ENCODE measurements at regions not wholly inside any gene's neighbourhood (a gene's known extent, or its start where the extent isn't known, plus 50 kb on each side); places are given as distances from the start of the nearest gene placed in this dataset.

DNA sequence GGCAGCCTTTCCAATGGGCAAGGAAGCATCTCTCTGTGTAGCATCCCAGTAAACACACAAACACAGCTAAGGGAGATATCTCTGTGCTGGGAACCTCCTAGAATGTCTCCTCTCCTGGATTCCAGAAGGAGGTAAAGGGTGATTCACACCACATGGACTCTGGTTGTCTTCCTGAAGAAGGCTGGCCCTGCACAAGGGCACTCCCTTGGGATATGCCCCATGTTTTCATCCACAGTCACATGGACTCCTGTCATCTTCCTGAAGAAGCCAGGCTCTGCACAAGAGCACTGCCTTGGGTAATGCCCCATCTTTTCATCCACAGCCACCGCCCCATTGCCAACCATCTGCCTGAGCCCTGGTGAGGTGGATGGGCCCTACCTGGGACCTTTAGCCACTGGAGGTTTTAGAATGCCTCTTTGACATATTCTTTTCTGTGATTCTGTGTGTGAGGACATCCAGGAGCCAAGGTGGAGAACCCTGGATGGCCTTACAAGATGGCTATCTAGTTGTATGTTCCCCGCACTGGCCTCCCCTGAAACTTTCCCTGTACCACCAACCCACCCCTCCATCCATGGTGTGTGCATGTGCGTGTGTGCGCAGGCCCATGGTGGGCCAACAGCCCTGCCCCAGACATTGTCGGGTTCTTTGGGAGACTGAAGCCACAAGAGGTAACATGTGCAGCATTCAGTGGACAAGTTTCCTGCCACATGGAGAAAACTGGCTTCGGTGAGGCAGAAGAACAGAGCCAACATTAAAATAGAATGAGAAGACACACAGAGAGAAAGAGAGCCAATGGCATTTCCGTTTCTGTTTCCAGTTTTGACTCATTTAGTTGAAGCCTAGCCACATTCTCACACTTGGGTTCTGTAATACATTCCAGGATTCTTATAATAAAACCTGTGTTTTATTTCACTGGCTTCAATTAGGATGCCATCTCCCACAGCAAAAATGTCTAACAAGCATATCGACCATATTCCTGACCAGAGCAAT, 110.2 kb upstream of the CST7 start:
- H3K27me3 ChIP-seq (ENCODE audit: insufficient read depth, low read length, poor library complexity, severe bottlenecking): no peaks in the 10 kb centered on the region
- no peaks in the 10 kb centered on the region for H3K36me3 ChIP-seq (ENCODE audit: insufficient read depth, low read length)
- H3F3A ChIP-seq (ENCODE audit: low read depth): no peaks in the 10 kb centered on the region
- H3K4me3 ChIP-seq (ENCODE audit: low read length, poor library complexity, severe bottlenecking): no peak overlapping the region
- H3K4me1 ChIP-seq (ENCODE audit: insufficient read depth, low read length, poor library complexity, severe bottlenecking): no peaks in the 10 kb centered on the region
- no peak overlapping the region for H2AFZ ChIP-seq (ENCODE audit: low read length)
- no peaks in the 10 kb centered on the region for H3K9me2 ChIP-seq (replicated peaks; ENCODE audit: low read depth, low read length)
- H3K79me2 ChIP-seq (ENCODE audit: insufficient read depth, low read length): no peaks in the 10 kb centered on the region
- no peaks in the 10 kb centered on the region for H4K20me1 ChIP-seq (ENCODE audit: insufficient read depth, low read length, poor library complexity, severe bottlenecking)
- H3K9me3 ChIP-seq (ENCODE audit: insufficient read depth, low read depth, low read length): no peaks in the 10 kb centered on the region
- H3K9ac ChIP-seq (ENCODE audit: low read depth, low read length, poor library complexity, severe bottlenecking): no peak overlapping the region
- no peak overlapping the region for H3K4me2 ChIP-seq (ENCODE audit: low read depth, low read length, poor library complexity, severe bottlenecking)
- no peak for TF ChIP-seq EZH2phosphoT487 (IDR thresholded peaks at IDR 0.05; ENCODE audit: borderline replicate concordance)
- no peak for TF ChIP-seq CTCF (conservative IDR thresholded peaks at IDR 0.05; ENCODE audit: low read length)

- Histone ChIP-seq H3K79me2 (ENCODE audit: insufficient read depth, low read length) (no peaks in the 10 kb centered on the region), H3K27me3 (ENCODE audit: insufficient read depth, low read length, poor library complexity, severe bottlenecking) (no peaks in the 10 kb centered on the region)
Measured at GRCh38 chr20:24840121-24840713, 108.9 kb upstream of the CST7 start.

DNA sequence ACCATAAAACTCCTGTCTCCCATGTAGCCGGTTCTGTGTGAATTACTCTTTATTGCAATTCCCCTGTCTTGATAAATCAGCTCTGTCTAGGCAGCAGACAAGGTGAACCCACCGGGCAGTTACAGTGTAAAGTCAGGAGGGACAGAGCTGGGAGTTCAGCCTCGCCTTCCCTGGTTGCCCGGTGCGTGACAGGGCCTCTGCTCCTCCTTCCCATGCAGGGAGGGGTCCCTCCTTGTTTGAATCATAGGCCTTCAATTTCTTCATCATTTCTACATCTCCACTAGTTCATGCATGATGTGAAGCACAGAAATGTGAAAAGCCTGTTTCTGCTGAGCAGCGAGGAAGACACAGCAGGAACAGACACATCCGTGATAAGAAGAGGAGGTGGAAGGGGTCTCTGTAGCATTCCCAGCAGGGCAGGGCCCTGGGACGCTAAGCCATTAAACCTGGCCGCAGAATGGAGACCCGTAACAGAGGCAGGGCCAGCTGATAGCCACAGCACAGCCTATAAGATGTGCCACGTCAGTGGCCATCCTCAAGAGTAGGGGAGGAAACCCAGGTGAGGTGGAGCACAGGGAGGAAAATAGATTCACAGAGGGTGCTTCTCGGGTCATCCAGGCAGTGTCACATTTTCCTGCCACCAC, 106.7 kb upstream of the CST7 start:
- no peaks in the 10 kb centered on the region for H3K4me1 ChIP-seq (ENCODE audit: insufficient read depth, low read length, poor library complexity, severe bottlenecking)
- no peak overlapping the region for H3K4me3 ChIP-seq (ENCODE audit: low read length, poor library complexity, severe bottlenecking)
- no peaks in the 10 kb centered on the region for H4K20me1 ChIP-seq (ENCODE audit: insufficient read depth, low read length, poor library complexity, severe bottlenecking)
- no peaks in the 10 kb centered on the region for H3K9me2 ChIP-seq (replicated peaks; ENCODE audit: low read depth, low read length)
- no peak overlapping the region for H3K4me2 ChIP-seq (ENCODE audit: low read depth, low read length, poor library complexity, severe bottlenecking)
- no peaks in the 10 kb centered on the region for H3F3A ChIP-seq (ENCODE audit: low read depth)
- no peak overlapping the region for H3K9ac ChIP-seq (ENCODE audit: low read depth, low read length, poor library complexity, severe bottlenecking)
- TF ChIP-seq CTCF (conservative IDR thresholded peaks at IDR 0.05; ENCODE audit: low read length): no peak
- no peak for TF ChIP-seq EZH2phosphoT487 (IDR thresholded peaks at IDR 0.05; ENCODE audit: borderline replicate concordance)
- H2AFZ ChIP-seq (ENCODE audit: low read length): no peak overlapping the region
- H3K36me3 ChIP-seq (ENCODE audit: insufficient read depth, low read length): no peaks in the 10 kb centered on the region
- no peaks in the 10 kb centered on the region for H3K27me3 ChIP-seq (ENCODE audit: insufficient read depth, low read length, poor library complexity, severe bottlenecking)
- H3K79me2 ChIP-seq (ENCODE audit: insufficient read depth, low read length): no peaks in the 10 kb centered on the region
- no peaks in the 10 kb centered on the region for H3K9me3 ChIP-seq (ENCODE audit: insufficient read depth, low read depth, low read length)

More at GRCh38 chr20:24840121-24840713, 108.9 kb upstream of the CST7 start:
- Histone ChIP-seq H4K20me1 (ENCODE audit: insufficient read depth, low read length, poor library complexity, severe bottlenecking) (no peaks in the 10 kb centered on the region), H3K9me2 (replicated peaks; ENCODE audit: low read depth, low read length) (no peaks in the 10 kb centered on the region), H3K4me3 (ENCODE audit: low read length, poor library complexity, severe bottlenecking) (no peak overlapping the region), H3K9me3 (ENCODE audit: insufficient read depth, low read depth, low read length) (no peaks in the 10 kb centered on the region), H2AFZ (ENCODE audit: low read length) (no peak overlapping the region), H3K4me2 (ENCODE audit: low read depth, low read length, poor library complexity, severe bottlenecking) (no peak overlapping the region), H3K4me1 (ENCODE audit: insufficient read depth, low read length, poor library complexity, severe bottlenecking) (no peaks in the 10 kb centered on the region), H3K9ac (ENCODE audit: low read depth, low read length, poor library complexity, severe bottlenecking) (no peak overlapping the region), H3F3A (ENCODE audit: low read depth) (no peaks in the 10 kb centered on the region), H3K36me3 (ENCODE audit: insufficient read depth, low read length) (no peaks in the 10 kb centered on the region)
- TF ChIP-seq CTCF (conservative IDR thresholded peaks at IDR 0.05; ENCODE audit: low read length) (no peak), EZH2phosphoT487 (IDR thresholded peaks at IDR 0.05; ENCODE audit: borderline replicate concordance) (no peak)

Measured in Loucy (cell line).